Suprapubic skin (tissue), 4 donors: ENCODE measurements at regions not wholly inside any gene's neighbourhood (a gene's known extent, or its start where the extent isn't known, plus 50 kb on each side); places are given as distances from the start of the nearest gene placed in this dataset.

Experiments used
- DNase-seq, 2 donors: peaks; one replicate each; pipeline ENCODE4 v3.0.0-alpha.2; 2019; ENCODE audit warnings: low spot score in 2 of 2
- H3K27ac ChIP-seq: fragments of 200-600 bp; sonication (generic); one replicate; pipeline ENCODE4 v1.5.1; 2019
- H3K27me3 ChIP-seq: fragments of 200-600 bp; sonication (generic); one replicate; pipeline ENCODE4 v1.5.1; 2019
- H3K36me3 ChIP-seq: fragments of 200-600 bp; sonication (generic); one replicate; pipeline ENCODE4 v1.5.1; 2019
- H3K4me1 ChIP-seq: fragments of 200-600 bp; sonication (generic); one replicate; pipeline ENCODE4 v1.5.1; 2019
- H3K4me3 ChIP-seq: fragments of 200-600 bp; sonication (generic); one replicate; pipeline ENCODE4 v1.5.1; 2019; ENCODE audit warnings: mild to moderate bottlenecking
- H3K9me3 ChIP-seq: fragments of 200-600 bp; sonication (generic); one replicate; pipeline ENCODE4 v1.5.1; 2019
- EP300 ChIP-seq: sonication (generic); formaldehyde crosslinking; IDR thresholded peaks from one replicate; pipeline ENCODE4 v1.6.1; 2017; ENCODE audit warnings: antibody characterized with exemption
- POLR2A ChIP-seq, 2 donors: fragments of 450-650 bp; IDR thresholded peaks; one replicate each; pipeline ENCODE4 v1.6.1; 2017; ENCODE audit warnings: antibody characterized with exemption in 2 of 2, mild to moderate bottlenecking in 2 of 2, moderate library complexity in 2 of 2
- POLR2AphosphoS5 ChIP-seq, 3 donors: sonication (generic); formaldehyde crosslinking; IDR thresholded peaks; one replicate each; pipeline ENCODE4 v1.6.1; 2017; ENCODE audit warnings: antibody characterized with exemption in 3 of 3
- WGBS: methylation state at CpG from one replicate; pipeline ENCODE4 v1.1.5; 2018; 5-methylcytosine and 5-hydroxymethylcytosine counted together
- TF ChIP-seq, protein P1 (sequence below), 2 donors: fragments of 200-600 bp in 1 of 2; fragments of 450-650 bp in 1 of 2; sonication (generic) in 1 of 2; IDR thresholded peaks; one replicate each; pipeline ENCODE4 v1.5.1; 2016 to 2019; ENCODE audit warnings: antibody characterized with exemption in 2 of 2, mild to moderate bottlenecking in 1 of 2, moderate library complexity in 1 of 2

DNA sequence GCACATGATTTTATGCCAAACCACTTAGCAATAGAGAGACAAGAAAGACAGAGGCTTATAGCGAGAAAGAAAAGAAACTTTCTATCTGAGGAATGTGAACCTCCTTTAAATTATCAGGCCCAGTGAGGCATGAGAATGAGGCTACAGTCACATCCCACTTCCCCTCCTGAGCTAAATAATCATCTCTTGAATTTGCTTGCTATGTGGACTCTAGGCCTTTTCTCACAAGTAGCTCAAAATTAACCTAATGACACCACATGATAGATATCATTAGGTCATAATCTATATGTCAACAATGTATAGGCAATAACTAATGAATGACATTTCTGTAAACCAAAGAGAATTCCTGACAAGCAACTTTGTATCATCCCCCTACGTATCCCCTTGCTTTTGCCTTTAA is 301.5 kb upstream of the MGAT5 start:
- Histone ChIP-seq H3K4me1 (no peaks in the 10 kb centered on the region), H3K9me3 (no peaks in the 10 kb centered on the region), H3K36me3 (no peaks in the 10 kb centered on the region), H3K27ac (no peak overlapping the region), H3K27me3 (no peaks in the 10 kb centered on the region), H3K4me3 (no peak overlapping the region)
- TF ChIP-seq, protein P1, sequence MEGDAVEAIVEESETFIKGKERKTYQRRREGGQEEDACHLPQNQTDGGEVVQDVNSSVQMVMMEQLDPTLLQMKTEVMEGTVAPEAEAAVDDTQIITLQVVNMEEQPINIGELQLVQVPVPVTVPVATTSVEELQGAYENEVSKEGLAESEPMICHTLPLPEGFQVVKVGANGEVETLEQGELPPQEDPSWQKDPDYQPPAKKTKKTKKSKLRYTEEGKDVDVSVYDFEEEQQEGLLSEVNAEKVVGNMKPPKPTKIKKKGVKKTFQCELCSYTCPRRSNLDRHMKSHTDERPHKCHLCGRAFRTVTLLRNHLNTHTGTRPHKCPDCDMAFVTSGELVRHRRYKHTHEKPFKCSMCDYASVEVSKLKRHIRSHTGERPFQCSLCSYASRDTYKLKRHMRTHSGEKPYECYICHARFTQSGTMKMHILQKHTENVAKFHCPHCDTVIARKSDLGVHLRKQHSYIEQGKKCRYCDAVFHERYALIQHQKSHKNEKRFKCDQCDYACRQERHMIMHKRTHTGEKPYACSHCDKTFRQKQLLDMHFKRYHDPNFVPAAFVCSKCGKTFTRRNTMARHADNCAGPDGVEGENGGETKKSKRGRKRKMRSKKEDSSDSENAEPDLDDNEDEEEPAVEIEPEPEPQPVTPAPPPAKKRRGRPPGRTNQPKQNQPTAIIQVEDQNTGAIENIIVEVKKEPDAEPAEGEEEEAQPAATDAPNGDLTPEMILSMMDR (IDR thresholded peaks at IDR 0.05): no peak
- TF ChIP-seq EP300 (no peak), POLR2A (IDR thresholded peaks at IDR 0.05) (no peak)
- DNase-seq: no peak
- 89% methylated on average over 2 of the region's 2 CpGs for WGBS

- DNase-seq: no peak
- TF ChIP-seq POLR2A (IDR thresholded peaks at IDR 0.05) (no peak), POLR2AphosphoS5 (IDR thresholded peaks at IDR 0.05) (no peak), EP300 (no peak)
- TF ChIP-seq, protein P1 (IDR thresholded peaks at IDR 0.05): no peak
- 94% methylated on average over 4 of the region's 4 CpGs for WGBS
- H3K9me3 ChIP-seq: no peaks in the 10 kb centered on the region
- H3K36me3 ChIP-seq: no peaks in the 10 kb centered on the region
- no peak overlapping the region for H3K27ac ChIP-seq
- no peaks in the 10 kb centered on the region for H3K4me1 ChIP-seq
- H3K4me3 ChIP-seq: no peak overlapping the region
- H3K27me3 ChIP-seq: no peaks in the 10 kb centered on the region
Observed at GRCh38 chr2:133952896-133953295, 301.0 kb upstream of the MGAT5 start.

DNA sequence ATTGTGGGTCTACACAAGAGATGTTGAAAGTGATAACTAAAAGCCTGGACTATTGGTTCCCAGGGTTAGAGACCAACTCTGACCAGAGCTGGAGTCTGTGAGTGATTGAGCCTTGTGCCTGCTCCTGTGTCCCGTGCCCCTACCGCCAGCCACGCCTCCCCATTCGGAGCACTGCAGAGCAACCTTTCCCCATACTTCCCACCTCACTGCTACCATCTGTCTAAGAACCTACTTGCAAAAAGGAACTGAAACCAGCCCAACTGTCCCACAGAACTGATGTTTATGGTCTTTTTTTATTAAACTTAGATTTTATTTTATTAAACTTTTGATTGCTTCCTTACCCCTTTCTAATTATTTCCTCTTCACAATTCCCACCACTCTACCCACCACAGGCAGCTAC is 300.3 kb upstream of the MGAT5 start:
- 74% methylated on average over 4 of the region's 4 CpGs for WGBS
- no peak overlapping the region for H3K27ac ChIP-seq

GRCh38 chr2:133954636-133955035 is 299.2 kb upstream of the MGAT5 start:
- H3K36me3 ChIP-seq: no peaks in the 10 kb centered on the region
- H3K4me3 ChIP-seq: no peak overlapping the region
- TF ChIP-seq EP300 (no peak), POLR2AphosphoS5 (IDR thresholded peaks at IDR 0.05) (no peak), POLR2A (IDR thresholded peaks at IDR 0.05) (no peak)
- TF ChIP-seq, protein P1 (IDR thresholded peaks at IDR 0.05): no peak
- DNase-seq: no peak
- no peaks in the 10 kb centered on the region for H3K9me3 ChIP-seq
- no peaks in the 10 kb centered on the region for H3K4me1 ChIP-seq
- no peaks in the 10 kb centered on the region for H3K27me3 ChIP-seq
- 86% methylated on average over 1 of the region's 1 CpG for WGBS
- H3K27ac ChIP-seq: no peak overlapping the region

More for the DNA sequence above, 300.3 kb upstream of the MGAT5 start:
- H3K4me3 ChIP-seq: no peak overlapping the region
- no peaks in the 10 kb centered on the region for H3K36me3 ChIP-seq
- H3K9me3 ChIP-seq: no peaks in the 10 kb centered on the region
- DNase-seq: no peak
- no peak for TF ChIP-seq EP300
- TF ChIP-seq POLR2A (IDR thresholded peaks at IDR 0.05): no peak
- TF ChIP-seq, protein P1 (IDR thresholded peaks at IDR 0.05): no peak
- no peak for TF ChIP-seq POLR2AphosphoS5 (IDR thresholded peaks at IDR 0.05)
- no peaks in the 10 kb centered on the region for H3K4me1 ChIP-seq
- H3K27me3 ChIP-seq: no peaks in the 10 kb centered on the region

DNA sequence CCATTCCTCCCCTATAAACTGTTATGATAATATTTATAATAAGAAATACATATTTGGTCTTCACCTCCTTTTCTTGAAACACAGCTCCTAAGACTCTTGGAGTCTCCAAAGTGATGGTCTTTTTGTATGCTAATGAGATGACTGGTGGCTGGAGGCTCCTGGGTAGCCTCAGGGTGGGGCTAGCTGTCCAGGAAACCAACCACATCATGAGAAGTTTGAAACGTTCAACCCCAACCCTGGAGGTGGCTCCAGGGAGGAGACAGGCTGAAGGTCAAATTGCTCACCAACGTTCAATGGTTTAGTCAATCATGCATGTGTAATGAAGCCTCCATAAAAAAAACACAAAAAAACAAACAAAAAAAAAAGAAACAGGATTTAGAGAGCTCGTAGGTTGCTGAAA is 298.7 kb upstream of the MGAT5 start:
- DNase-seq: no peak
- 67% methylated on average over 3 of the region's 3 CpGs for WGBS

More for the DNA sequence above, 298.7 kb upstream of the MGAT5 start:
- H3K9me3 ChIP-seq: no peaks in the 10 kb centered on the region
- H3K4me3 ChIP-seq: no peak overlapping the region
- no peak overlapping the region for H3K27ac ChIP-seq
- H3K27me3 ChIP-seq: no peaks in the 10 kb centered on the region
- TF ChIP-seq POLR2A (IDR thresholded peaks at IDR 0.05) (no peak), EP300 (no peak), POLR2AphosphoS5 (IDR thresholded peaks at IDR 0.05) (no peak)
- TF ChIP-seq, protein P1 (IDR thresholded peaks at IDR 0.05): no peak
- H3K36me3 ChIP-seq: no peaks in the 10 kb centered on the region
- no peaks in the 10 kb centered on the region for H3K4me1 ChIP-seq
